ENCODE measurements at regions not wholly inside any gene's neighbourhood (a gene's known extent, or its start where the extent isn't known, plus 50 kb on each side); places are given as distances from the start of the nearest gene placed in this dataset.

DNA sequence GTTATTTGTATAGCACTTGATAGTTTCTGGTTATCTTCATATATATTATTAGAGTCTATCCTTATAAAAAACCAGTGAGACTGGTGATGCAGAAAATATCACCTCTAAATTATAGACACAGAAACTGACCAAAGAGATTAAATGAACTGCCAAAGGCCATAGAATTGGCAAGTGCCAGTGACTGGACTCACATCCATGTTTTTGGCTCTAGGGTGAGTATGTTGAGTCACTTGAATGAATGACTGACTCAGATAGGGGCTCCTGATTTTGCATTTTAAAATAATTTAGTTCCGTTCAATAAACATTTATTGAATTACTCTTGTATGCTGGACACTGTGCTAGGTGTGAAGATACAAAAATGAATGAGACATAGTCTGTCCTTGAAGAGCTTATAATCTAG lies 70.7 kb downstream of the NR2F1 start:
- H3K27ac ChIP-seq, result no peak overlapping the region
- H3K36me3 ChIP-seq (ENCODE audit: insufficient read depth), result no peaks in the 10 kb centered on the region
- TF ChIP-seq, protein P1, sequence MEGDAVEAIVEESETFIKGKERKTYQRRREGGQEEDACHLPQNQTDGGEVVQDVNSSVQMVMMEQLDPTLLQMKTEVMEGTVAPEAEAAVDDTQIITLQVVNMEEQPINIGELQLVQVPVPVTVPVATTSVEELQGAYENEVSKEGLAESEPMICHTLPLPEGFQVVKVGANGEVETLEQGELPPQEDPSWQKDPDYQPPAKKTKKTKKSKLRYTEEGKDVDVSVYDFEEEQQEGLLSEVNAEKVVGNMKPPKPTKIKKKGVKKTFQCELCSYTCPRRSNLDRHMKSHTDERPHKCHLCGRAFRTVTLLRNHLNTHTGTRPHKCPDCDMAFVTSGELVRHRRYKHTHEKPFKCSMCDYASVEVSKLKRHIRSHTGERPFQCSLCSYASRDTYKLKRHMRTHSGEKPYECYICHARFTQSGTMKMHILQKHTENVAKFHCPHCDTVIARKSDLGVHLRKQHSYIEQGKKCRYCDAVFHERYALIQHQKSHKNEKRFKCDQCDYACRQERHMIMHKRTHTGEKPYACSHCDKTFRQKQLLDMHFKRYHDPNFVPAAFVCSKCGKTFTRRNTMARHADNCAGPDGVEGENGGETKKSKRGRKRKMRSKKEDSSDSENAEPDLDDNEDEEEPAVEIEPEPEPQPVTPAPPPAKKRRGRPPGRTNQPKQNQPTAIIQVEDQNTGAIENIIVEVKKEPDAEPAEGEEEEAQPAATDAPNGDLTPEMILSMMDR (conservative IDR thresholded peaks at IDR 0.05; ENCODE audit: low read depth, low read length), result no peak
- no peaks in the 10 kb centered on the region for H4K20me1 ChIP-seq (ENCODE audit: insufficient read depth)
- H3K79me2 ChIP-seq (ENCODE audit: insufficient read depth, low read depth), result no peaks in the 10 kb centered on the region
- H3K4me1 ChIP-seq (ENCODE audit: low read depth, poor library complexity, severe bottlenecking), result peaks cover 6% of the 10 kb centered on the region
- H2AFZ ChIP-seq (ENCODE audit: low read depth), result no peak overlapping the region
- H3K4me2 ChIP-seq, result no peak overlapping the region
- H3K4me3 ChIP-seq (IDR thresholded peaks at IDR 0.05; ENCODE audit: insufficient read depth, low read depth, low read length), result no peak overlapping the region
- H3K9ac ChIP-seq, result no peak overlapping the region
- H3K27me3 ChIP-seq (ENCODE audit: insufficient read depth, low read depth), result no peaks in the 10 kb centered on the region

DNA sequence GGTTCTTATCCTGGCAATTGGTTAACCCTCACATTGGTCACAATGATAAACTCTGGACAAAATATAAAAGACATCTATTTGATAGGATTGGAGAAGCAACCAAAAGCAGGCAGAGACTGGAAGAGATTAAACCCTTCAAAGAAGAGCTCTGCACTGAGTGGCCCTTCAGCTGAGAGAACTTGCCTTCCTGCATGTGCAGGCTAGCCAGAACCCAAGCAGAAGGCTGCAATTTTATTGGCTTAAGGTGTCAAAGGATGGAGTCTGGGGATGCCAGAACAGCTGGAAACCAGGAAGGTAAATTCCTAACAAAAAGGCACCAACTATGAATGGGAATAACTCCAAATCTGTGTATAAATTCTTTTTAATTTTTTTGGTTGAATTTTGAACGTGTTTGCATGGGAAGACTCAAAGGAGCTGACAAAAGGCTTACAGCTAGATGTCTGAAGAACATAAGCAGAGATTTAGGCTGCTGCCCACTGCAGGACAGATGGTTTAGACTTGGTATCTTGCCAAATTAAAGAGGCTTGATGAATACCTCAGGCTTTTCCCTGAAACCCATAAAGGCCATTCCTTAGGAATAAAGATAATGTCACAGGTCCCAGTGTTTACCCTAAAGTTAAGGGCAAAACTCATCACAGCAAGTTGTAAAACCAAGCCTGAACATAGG lies 66.3 kb downstream of the NR2F1 start:
- TF ChIP-seq, protein P1 (conservative IDR thresholded peaks at IDR 0.05; ENCODE audit: low read depth, low read length), result no peak
- Histone ChIP-seq H2AFZ (ENCODE audit: low read depth) (no peak overlapping the region), H3K36me3 (ENCODE audit: insufficient read depth) (no peaks in the 10 kb centered on the region), H4K20me1 (ENCODE audit: insufficient read depth) (no peaks in the 10 kb centered on the region), H3K27ac (no peak overlapping the region), H3K4me1 (ENCODE audit: low read depth, poor library complexity, severe bottlenecking) (peaks cover 6% of the 10 kb centered on the region), H3K4me3 (IDR thresholded peaks at IDR 0.05; ENCODE audit: insufficient read depth, low read depth, low read length) (no peak overlapping the region), H3K9ac (no peak overlapping the region), H3K27me3 (ENCODE audit: insufficient read depth, low read depth) (no peaks in the 10 kb centered on the region), H3K79me2 (ENCODE audit: insufficient read depth, low read depth) (no peaks in the 10 kb centered on the region), H3K4me2 (no peak overlapping the region)

DNA sequence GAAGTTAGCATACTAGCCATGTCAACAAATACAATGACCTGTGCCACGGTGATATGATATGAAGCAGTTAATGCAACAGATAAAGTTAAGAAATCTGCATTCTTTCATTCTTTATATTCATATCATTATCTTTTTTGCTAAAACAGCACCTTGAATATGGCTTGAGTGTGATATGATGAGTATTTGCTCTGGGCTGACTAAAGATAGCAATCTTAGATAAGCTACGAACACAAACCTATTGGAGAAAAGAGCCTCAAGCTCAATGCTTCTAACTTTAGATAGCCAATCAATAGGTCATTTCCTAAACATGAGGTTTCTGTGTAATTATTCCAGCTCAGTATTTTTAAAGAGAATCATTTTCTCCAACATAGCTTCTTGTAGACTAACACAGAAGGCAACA lies 61.7 kb downstream of the NR2F1 start:
- no peak overlapping the region for H2AFZ ChIP-seq (ENCODE audit: low read depth)
- H3K4me2 ChIP-seq, result no peak overlapping the region
- H3K27ac ChIP-seq, result no peak overlapping the region
- H4K20me1 ChIP-seq (ENCODE audit: insufficient read depth), result no peaks in the 10 kb centered on the region
- H3K36me3 ChIP-seq (ENCODE audit: insufficient read depth), result no peaks in the 10 kb centered on the region
- no peaks in the 10 kb centered on the region for H3K27me3 ChIP-seq (ENCODE audit: insufficient read depth, low read depth)
- H3K4me1 ChIP-seq (ENCODE audit: low read depth, poor library complexity, severe bottlenecking), result no peaks in the 10 kb centered on the region
- no peaks in the 10 kb centered on the region for H3K79me2 ChIP-seq (ENCODE audit: insufficient read depth, low read depth)
- no peak overlapping the region for H3K4me3 ChIP-seq (IDR thresholded peaks at IDR 0.05; ENCODE audit: insufficient read depth, low read depth, low read length)
- H3K9ac ChIP-seq, result no peak overlapping the region
- TF ChIP-seq, protein P1 (conservative IDR thresholded peaks at IDR 0.05; ENCODE audit: low read depth, low read length), result no peak

Measured in KMS-11 (cell line).